GM12875 (cell line): ENCODE measurements at regions not wholly inside any gene's neighbourhood (a gene's known extent, or its start where the extent isn't known, plus 50 kb on each side); places are given as distances from the start of the nearest gene placed in this dataset.

Experiments used
- H3K4me3 ChIP-seq: one replicate; pipeline ENCODE4 v1.5.1; 2011; ENCODE audit warnings: low read depth, low read length, control low read depth
- TF ChIP-seq, protein P1 (sequence below): IDR thresholded peaks from 2 replicates; pipeline ENCODE4 v1.5.1; 2011; ENCODE audit warnings: low read depth, mild to moderate bottlenecking, control low read depth, inconsistent platforms, low read length, moderate library complexity, borderline replicate concordance; ENCODE audit not compliant: insufficient read depth

DNA sequence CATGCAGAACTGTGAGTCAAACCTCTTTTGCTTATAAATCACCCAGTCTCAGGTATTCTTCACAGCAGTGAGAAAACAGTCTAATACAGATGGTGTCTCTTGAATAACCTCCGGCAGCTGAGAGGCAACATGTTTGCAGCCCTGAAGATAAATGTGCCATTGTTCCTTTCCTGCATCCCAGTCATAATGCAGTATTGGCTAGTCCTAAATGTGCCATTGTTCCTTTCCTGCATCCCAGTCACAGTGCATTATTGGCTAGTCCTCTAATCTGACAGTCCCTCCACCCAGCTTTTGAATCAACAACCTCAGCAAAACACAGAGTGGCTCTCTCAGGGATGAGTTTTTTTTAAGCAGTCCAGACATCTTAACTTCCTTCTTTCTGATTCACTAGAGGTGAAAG is 550.7 kb downstream of the RIT2 start:
- TF ChIP-seq, protein P1, sequence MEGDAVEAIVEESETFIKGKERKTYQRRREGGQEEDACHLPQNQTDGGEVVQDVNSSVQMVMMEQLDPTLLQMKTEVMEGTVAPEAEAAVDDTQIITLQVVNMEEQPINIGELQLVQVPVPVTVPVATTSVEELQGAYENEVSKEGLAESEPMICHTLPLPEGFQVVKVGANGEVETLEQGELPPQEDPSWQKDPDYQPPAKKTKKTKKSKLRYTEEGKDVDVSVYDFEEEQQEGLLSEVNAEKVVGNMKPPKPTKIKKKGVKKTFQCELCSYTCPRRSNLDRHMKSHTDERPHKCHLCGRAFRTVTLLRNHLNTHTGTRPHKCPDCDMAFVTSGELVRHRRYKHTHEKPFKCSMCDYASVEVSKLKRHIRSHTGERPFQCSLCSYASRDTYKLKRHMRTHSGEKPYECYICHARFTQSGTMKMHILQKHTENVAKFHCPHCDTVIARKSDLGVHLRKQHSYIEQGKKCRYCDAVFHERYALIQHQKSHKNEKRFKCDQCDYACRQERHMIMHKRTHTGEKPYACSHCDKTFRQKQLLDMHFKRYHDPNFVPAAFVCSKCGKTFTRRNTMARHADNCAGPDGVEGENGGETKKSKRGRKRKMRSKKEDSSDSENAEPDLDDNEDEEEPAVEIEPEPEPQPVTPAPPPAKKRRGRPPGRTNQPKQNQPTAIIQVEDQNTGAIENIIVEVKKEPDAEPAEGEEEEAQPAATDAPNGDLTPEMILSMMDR = no peak

DNA sequence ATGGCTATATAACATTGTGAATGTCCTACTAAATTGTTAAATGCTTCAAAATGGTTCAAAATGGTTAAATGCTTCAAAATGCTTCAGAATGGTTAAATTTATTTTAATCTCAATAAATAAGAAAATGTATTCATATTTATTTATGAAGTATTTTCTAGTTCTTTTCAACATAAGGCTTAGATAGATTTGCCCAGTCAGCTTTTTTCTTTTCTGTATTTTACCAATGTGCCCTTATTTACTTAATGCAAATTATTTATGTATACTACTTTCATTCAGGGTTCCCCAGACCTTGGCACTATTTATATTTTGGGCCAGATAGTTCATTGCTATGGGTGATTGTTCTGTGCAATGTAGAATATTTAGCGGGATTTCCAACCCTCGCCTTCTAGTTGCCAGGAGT is 546.7 kb downstream of the RIT2 start:
- TF ChIP-seq, protein P1 = no peak
- no peak overlapping the region for H3K4me3 ChIP-seq

More for the DNA sequence above, 550.7 kb downstream of the RIT2 start:
- H3K4me3 ChIP-seq = no peak overlapping the region

DNA sequence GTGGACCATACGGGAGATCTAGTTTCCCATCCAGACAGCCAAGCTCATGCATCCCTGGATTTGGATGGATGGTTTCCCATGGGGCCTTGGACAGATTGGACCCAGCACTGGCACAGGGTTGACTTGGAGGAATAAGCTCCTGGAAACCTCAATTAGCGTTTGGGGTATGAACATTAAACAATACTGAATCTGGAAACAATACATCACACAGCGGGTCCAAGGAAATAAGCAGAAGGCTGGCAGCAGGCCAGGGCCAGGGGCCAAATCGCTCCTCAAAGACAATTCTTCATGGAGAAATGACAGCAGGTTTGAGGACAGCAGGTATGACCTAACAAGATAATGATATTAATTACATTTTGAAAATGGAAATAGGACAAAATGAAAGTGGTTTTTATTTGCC is 540.6 kb downstream of the RIT2 start:
- H3K4me3 ChIP-seq = no peak overlapping the region
- TF ChIP-seq, protein P1 = no peak

DNA sequence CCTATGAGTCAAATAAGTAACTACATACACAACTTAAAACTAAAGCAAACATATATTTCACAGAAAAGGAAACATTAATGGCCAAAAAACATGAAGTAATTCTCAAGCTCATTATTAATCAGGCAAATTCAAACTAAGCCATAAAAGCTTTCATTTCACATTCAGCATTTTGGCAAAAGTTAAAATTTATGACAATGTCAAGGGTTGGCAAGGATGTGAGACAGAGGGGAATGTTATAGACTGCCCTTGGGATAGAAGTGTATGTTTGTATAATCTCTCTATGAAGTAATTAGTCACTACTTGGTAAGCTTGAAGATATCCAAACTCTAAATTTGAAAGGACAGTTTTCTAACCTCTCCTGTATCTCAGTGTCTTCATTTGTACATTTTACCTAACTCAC is 539.4 kb downstream of the RIT2 start:
- no peak overlapping the region for H3K4me3 ChIP-seq
- TF ChIP-seq, protein P1 = no peak

DNA sequence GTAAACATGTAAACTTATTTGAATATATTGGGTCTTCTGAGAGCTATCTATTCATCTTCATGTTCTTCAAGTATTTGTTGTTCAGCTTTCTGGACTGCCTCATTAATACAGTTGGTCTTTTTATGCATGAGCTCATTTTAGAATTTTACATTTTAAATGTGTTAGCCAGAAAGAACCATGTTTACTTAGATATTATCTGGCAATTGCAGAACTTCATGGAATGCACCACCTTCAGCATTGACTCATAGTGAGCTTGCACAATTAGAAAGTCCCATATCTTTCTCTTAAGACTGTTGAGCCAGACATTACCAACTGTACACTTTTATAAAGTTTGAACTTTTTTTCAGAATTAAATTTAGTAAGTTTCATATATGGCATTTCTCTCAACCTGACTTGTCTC is 536.7 kb downstream of the RIT2 start:
- no peak overlapping the region for H3K4me3 ChIP-seq
- TF ChIP-seq, protein P1 = no peak

DNA sequence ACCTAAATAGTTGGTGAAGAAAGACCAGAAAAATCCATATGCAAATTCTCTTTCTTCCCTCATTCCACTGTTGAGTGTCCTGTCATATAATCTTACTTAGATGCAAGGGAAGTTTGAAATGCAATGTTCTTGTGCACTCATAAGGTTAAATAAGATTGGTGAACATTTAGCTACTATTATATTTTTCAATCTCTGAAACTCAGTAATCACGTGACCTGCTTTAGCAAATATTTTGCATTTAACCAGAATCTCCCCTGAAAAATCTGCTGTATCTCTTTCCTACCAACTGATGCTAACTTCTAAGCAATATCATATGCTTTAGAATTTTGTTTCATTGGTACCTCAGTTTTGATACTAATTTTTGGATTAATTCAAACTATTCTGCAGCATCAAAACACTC is 533.2 kb downstream of the RIT2 start:
- no peak overlapping the region for H3K4me3 ChIP-seq
- TF ChIP-seq, protein P1 = no peak

DNA sequence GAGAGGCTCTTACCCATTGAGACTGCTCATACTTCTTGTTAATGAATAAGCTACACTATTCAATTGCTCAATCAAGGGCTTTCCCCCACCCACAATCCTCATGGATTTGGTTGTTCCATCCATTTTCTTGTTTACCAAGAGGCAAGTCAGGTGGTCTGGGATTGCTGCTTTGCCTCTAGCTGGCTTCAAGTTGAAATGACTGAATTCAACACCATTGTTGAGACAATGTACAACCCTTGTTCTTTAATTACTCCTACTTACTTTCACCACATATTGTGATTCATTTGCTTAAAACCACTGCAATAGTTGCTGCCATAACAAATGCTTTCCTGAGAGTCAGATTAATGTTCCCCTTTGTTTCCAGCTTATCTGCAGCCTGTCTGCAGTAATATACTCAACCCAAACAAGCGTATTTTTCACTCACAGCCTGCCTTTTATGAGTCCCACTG is 532.2 kb downstream of the RIT2 start:
- TF ChIP-seq, protein P1 = no peak
- no peak overlapping the region for H3K4me3 ChIP-seq
